NT2/D1 (cell line): ENCODE measurements at regions not wholly inside any gene's neighbourhood (a gene's known extent, or its start where the extent isn't known, plus 50 kb on each side); places are given as distances from the start of the nearest gene placed in this dataset.

ENCODE experiments used
- DNase-seq: peaks from one replicate; pipeline ENCODE4 v3.0.0-alpha.2; 2011; ENCODE audit warnings: low read depth, low spot score
- H3K27me3 ChIP-seq: 2 replicates; pipeline ENCODE4 v1.6.0; 2011; ENCODE audit warnings: mild to moderate bottlenecking; ENCODE audit not compliant: insufficient read length, insufficient read depth
- H3K36me3 ChIP-seq: 2 replicates; pipeline ENCODE4 v1.6.1; 2011; ENCODE audit warnings: mild to moderate bottlenecking, low read length, mixed read lengths; ENCODE audit not compliant: insufficient read depth, insufficient read length
- H3K4me1 ChIP-seq: 2 replicates; pipeline ENCODE4 v1.5.1; 2011; ENCODE audit not compliant: insufficient read depth, insufficient read length
- H3K4me3 ChIP-seq: 2 replicates; pipeline ENCODE4 v1.5.1; 2011; ENCODE audit warnings: low read depth; ENCODE audit not compliant: insufficient read length
- H3K9ac ChIP-seq: 2 replicates; pipeline ENCODE4 v1.6.0; 2011; ENCODE audit warnings: low read depth; ENCODE audit not compliant: insufficient read length
- H3K9me3 ChIP-seq: 2 replicates; pipeline ENCODE4 v1.5.1; 2011; ENCODE audit warnings: mild to moderate bottlenecking, low read length; ENCODE audit not compliant: insufficient read depth
- SUZ12 ChIP-seq: IDR thresholded peaks from 2 replicates; pipeline ENCODE4 v1.6.1; 2011; ENCODE audit not compliant: insufficient read length, insufficient read depth; ENCODE audit errors: extremely low read depth
- YY1 ChIP-seq: IDR thresholded peaks from 2 replicates; pipeline ENCODE4 v1.6.1; 2011; ENCODE audit not compliant: insufficient read length, insufficient read depth
- ZNF274 ChIP-seq: IDR thresholded peaks from 2 replicates; pipeline ENCODE4 v1.6.1; 2011; ENCODE audit warnings: mild to moderate bottlenecking, low read depth, low read length

DNA sequence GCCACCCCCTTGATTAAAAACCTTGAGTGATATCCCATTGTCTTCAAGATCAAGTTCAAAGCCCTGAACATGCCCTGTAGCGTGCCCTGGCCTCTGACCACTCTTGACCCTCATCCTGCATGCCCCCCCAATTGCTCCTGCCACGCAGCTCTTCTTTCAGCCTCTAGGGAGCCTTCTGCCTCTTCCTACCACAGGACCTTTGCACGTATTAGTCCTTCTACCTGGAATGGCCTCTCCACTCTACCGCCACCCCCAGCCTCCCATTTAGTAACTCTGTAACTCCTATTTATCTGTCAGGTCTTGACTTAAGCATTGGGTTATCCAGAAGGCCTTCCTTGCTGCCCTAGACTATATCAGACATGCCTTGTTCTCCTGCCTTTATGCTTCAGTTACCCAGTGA is 203.6 kb downstream of the TRIM29 start:
- Histone ChIP-seq H3K4me3 (no peak overlapping the region), H3K9ac (no peak overlapping the region), H3K4me1 (peaks cover 5% of the 10 kb centered on the region), H3K36me3 (no peaks in the 10 kb centered on the region), H3K9me3 (no peaks in the 10 kb centered on the region), H3K27me3 (no peaks in the 10 kb centered on the region)
- no peak for DNase-seq
- TF ChIP-seq ZNF274 (no peak), SUZ12 (no peak), YY1 (no peak)

- no peak for TF ChIP-seq ZNF274
- TF ChIP-seq SUZ12: no peak
- TF ChIP-seq YY1: no peak
- DNase-seq: no peak
- H3K9ac ChIP-seq: no peak overlapping the region
- H3K9me3 ChIP-seq: no peaks in the 10 kb centered on the region
- H3K27me3 ChIP-seq: no peaks in the 10 kb centered on the region
- H3K4me1 ChIP-seq: peaks cover 5% of the 10 kb centered on the region
- no peak overlapping the region for H3K4me3 ChIP-seq
- H3K36me3 ChIP-seq: no peaks in the 10 kb centered on the region
Measured at GRCh38 chr11:119933584-119933983, 204.3 kb downstream of the TRIM29 start.

- no peak overlapping the region for H3K4me3 ChIP-seq
- no peak overlapping the region for H3K9ac ChIP-seq
- H3K27me3 ChIP-seq: no peaks in the 10 kb centered on the region
- H3K36me3 ChIP-seq: no peaks in the 10 kb centered on the region
- TF ChIP-seq SUZ12 (no peak), YY1 (no peak), ZNF274 (no peak)
- peaks cover 5% of the 10 kb centered on the region for H3K4me1 ChIP-seq
- H3K9me3 ChIP-seq: no peaks in the 10 kb centered on the region
- no peak for DNase-seq
Measured at GRCh38 chr11:119932828-119933562, 204.0 kb upstream of the NECTIN1 start.

- Histone ChIP-seq H3K27me3 (no peaks in the 10 kb centered on the region), H3K9ac (no peak overlapping the region), H3K4me3 (no peak overlapping the region), H3K4me1 (peaks cover 3% of the 10 kb centered on the region), H3K9me3 (peaks cover 8% of the 10 kb centered on the region; the same call in 1 of the 2 replicates), H3K36me3 (no peaks in the 10 kb centered on the region)
- TF ChIP-seq YY1: no peak
- no peak for TF ChIP-seq ZNF274
- no peak for TF ChIP-seq SUZ12
- DNase-seq: no peak
Measured at GRCh38 chr11:119928047-119928446, 199.0 kb upstream of the NECTIN1 start.

GRCh38 chr11:119924017-119924416 is 195.0 kb upstream of the NECTIN1 start:
- DNase-seq: no peak
- peaks cover 2% of the 10 kb centered on the region for H3K4me1 ChIP-seq
- no peak overlapping the region for H3K4me3 ChIP-seq
- H3K9me3 ChIP-seq: peaks cover 8% of the 10 kb centered on the region; the same call in 1 of the 2 replicates
- H3K9ac ChIP-seq: no peak overlapping the region
- H3K27me3 ChIP-seq: peaks cover 2% of the 10 kb centered on the region
- no peaks in the 10 kb centered on the region for H3K36me3 ChIP-seq
- TF ChIP-seq SUZ12: no peak
- TF ChIP-seq YY1: no peak
- no peak for TF ChIP-seq ZNF274

GRCh38 chr11:119921571-119921970 is 192.6 kb upstream of the NECTIN1 start:
- Histone ChIP-seq H3K4me1 (peaks cover 2% of the 10 kb centered on the region), H3K9ac (no peak overlapping the region), H3K9me3 (peaks cover 8% of the 10 kb centered on the region; the same call in 1 of the 2 replicates), H3K4me3 (no peak overlapping the region), H3K36me3 (no peaks in the 10 kb centered on the region), H3K27me3 (peaks cover 2% of the 10 kb centered on the region)
- no peak for DNase-seq
- no peak for TF ChIP-seq SUZ12
- no peak for TF ChIP-seq YY1
- TF ChIP-seq ZNF274: no peak

DNA sequence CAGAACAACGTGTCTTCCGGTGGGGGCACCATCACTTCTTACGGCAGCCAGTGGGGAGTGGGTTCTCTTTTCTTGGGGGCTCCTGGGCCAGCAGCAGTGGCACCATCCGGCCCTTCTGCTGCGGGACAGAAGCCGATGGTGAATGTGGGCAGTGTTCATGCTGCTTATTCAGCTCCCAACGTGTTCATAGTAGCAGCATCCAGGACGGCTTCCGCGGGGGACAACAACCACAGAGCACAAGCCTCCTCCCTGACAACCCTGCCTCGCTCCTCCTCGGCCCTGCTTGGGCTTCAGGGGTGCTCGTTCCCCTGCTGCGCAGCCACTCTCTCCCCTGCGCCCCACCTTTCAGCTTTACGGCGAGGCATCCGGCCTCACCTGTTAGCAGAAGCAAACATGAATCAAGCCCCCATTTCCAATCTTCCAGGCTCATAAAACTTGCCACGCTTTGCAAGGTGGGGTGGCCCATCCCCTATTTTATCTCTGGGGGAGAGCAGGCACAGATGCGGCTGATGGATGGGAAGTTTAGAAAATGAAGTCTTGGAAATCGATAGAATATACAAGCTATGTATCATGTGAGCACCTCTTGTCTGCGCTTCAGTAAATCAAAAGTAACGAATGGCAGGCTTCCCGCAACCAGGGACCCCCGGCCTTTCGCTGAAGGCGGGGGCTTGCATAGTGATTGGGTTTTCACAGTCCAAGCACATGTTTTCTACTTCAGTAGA is 191.8 kb upstream of the NECTIN1 start:
- no peaks in the 10 kb centered on the region for H3K36me3 ChIP-seq
- H3K9ac ChIP-seq: no peak overlapping the region
- H3K4me1 ChIP-seq: peaks cover 2% of the 10 kb centered on the region
- H3K4me3 ChIP-seq: no peak overlapping the region
- DNase-seq: no peak
- peaks cover 2% of the 10 kb centered on the region for H3K27me3 ChIP-seq
- TF ChIP-seq YY1 (no peak), ZNF274 (no peak), SUZ12 (no peak)
- H3K9me3 ChIP-seq: peaks cover 8% of the 10 kb centered on the region; the same call in 1 of the 2 replicates

GRCh38 chr11:119919656-119920055 is 190.7 kb upstream of the NECTIN1 start:
- TF ChIP-seq ZNF274: no peak
- TF ChIP-seq YY1: no peak
- no peak for TF ChIP-seq SUZ12
- peaks cover 2% of the 10 kb centered on the region for H3K27me3 ChIP-seq
- H3K36me3 ChIP-seq: no peaks in the 10 kb centered on the region
- H3K9ac ChIP-seq: no peak overlapping the region
- H3K4me1 ChIP-seq: peaks cover 2% of the 10 kb centered on the region
- H3K4me3 ChIP-seq: no peak overlapping the region
- H3K9me3 ChIP-seq: peaks cover 17% of the 10 kb centered on the region; the same call in 1 of the 2 replicates
- no peak for DNase-seq
